CD14-positive monocyte (primary cell): ENCODE measurements at regions not wholly inside any gene's neighbourhood (a gene's known extent, or its start where the extent isn't known, plus 50 kb on each side); places are given as distances from the start of the nearest gene placed in this dataset.

Experiments
- DNase-seq, 3 donors: peaks; one replicate each; pipeline ENCODE4 v3.0.0-alpha.2; 2011 to 2022
- H2AFZ ChIP-seq: 2 replicates; pipeline ENCODE4 v1.6.0; 2012; ENCODE audit warnings: mild to moderate bottlenecking, low read depth, low read length, inconsistent platforms; ENCODE audit not compliant: insufficient read depth, poor library complexity, severe bottlenecking
- H3K27ac ChIP-seq, 2 donors: 1 replicate in 1 of 2; 2 replicates in 1 of 2; pipeline ENCODE4 v1.5.1; 2012 to 2013; ENCODE audit warnings: low read length in 2 of 2, control low read depth in 1 of 2, inconsistent platforms in 1 of 2, low read depth in 1 of 2, mild to moderate bottlenecking in 1 of 2
- H3K27me3 ChIP-seq, 2 donors: one replicate each; pipeline versions ENCODE4 v1.6.0 to v1.6.1; 2011 to 2013; ENCODE audit warnings: low read length in 2 of 2; ENCODE audit not compliant: control insufficient read depth in 2 of 2, insufficient read depth in 2 of 2
- H3K36me3 ChIP-seq, 2 donors: replicated peaks in 1 of 2; 1 replicate in 1 of 2; 2 replicates in 1 of 2; pipeline versions ENCODE4 v1.5.1 to v1.6.1; 2012 to 2013; ENCODE audit warnings: low read length in 2 of 2, control low read depth in 1 of 2, inconsistent platforms in 1 of 2, mild to moderate bottlenecking in 1 of 2; ENCODE audit not compliant: insufficient read depth in 2 of 2, control insufficient read depth in 1 of 2
- H3K4me1 ChIP-seq, 2 donors: 1 replicate in 1 of 2; 2 replicates in 1 of 2; pipeline versions ENCODE4 v1.5.1 to v1.6.1; 2012 to 2013; ENCODE audit warnings: low read length in 2 of 2, control low read depth in 1 of 2, inconsistent platforms in 1 of 2, mild to moderate bottlenecking in 1 of 2, moderate library complexity in 1 of 2; ENCODE audit not compliant: insufficient read depth in 2 of 2, control insufficient read depth in 1 of 2
- H3K4me2 ChIP-seq: replicated peaks from 2 replicates; pipeline ENCODE3; 2012; ENCODE audit warnings: low read length, moderate library complexity, mild to moderate bottlenecking; ENCODE audit not compliant: poor library complexity, severe bottlenecking; ENCODE audit errors: extremely low read depth
- H3K4me3 ChIP-seq, 3 experiments: fragments of 200-600 bp in 1 of 3; sonication (generic) in 1 of 3; replicated peaks in 1 of 3; 1 replicate in 2 of 3; 2 replicates in 1 of 3; pipeline ENCODE4 v1.5.1; 2011 to 2013; ENCODE audit warnings: low read length in 3 of 3, mild to moderate bottlenecking in 3 of 3, control low read depth in 2 of 3, low read depth in 2 of 3, inconsistent platforms in 1 of 3, moderate library complexity in 1 of 3
- H3K79me2 ChIP-seq: 2 replicates; pipeline ENCODE4 v1.6.0; 2012; ENCODE audit warnings: mild to moderate bottlenecking, control low read depth, inconsistent platforms, low read length, moderate library complexity; ENCODE audit not compliant: insufficient read depth
- H3K9ac ChIP-seq: 2 replicates; pipeline ENCODE4 v1.6.0; 2017; ENCODE audit warnings: low read length, mild to moderate bottlenecking; ENCODE audit not compliant: insufficient read depth, poor library complexity, severe bottlenecking
- H3K9me3 ChIP-seq, 2 donors: replicated peaks in 1 of 2; 1 replicate in 1 of 2; 2 replicates in 1 of 2; pipeline versions ENCODE4 v1.5.1 to v1.6.1; 2012 to 2013; ENCODE audit warnings: low read length in 2 of 2, control low read depth in 1 of 2; ENCODE audit not compliant: control insufficient read depth in 1 of 2, insufficient read depth in 1 of 2
- H4K20me1 ChIP-seq: 2 replicates; pipeline ENCODE4 v1.6.0; 2012; ENCODE audit warnings: mild to moderate bottlenecking, low read length, control low read depth, moderate library complexity; ENCODE audit not compliant: insufficient read depth
- H3K27ac Mint-ChIP-seq, 7 donors: one replicate each; pipeline ENCODE4 v1.8.0; 2020; ENCODE audit warnings: mild to moderate bottlenecking in 7 of 7, mixed read lengths in 7 of 7, moderate library complexity in 6 of 7, inconsistent platforms in 2 of 7
- H3K27me3 Mint-ChIP-seq, 3 donors: one replicate each; pipeline ENCODE4 v1.8.0; 2021 to 2022; ENCODE audit warnings: low read depth in 3 of 3, mild to moderate bottlenecking in 3 of 3, mixed read lengths in 3 of 3, moderate library complexity in 3 of 3, inconsistent platforms in 1 of 3
- H3K36me3 Mint-ChIP-seq, 2 donors: one replicate each; pipeline ENCODE4 v1.8.0; 2020; ENCODE audit warnings: mixed read lengths in 2 of 2, inconsistent platforms in 1 of 2, mild to moderate bottlenecking in 1 of 2
- H3K4me1 Mint-ChIP-seq: one replicate; pipeline ENCODE4 v1.8.0; 2020; ENCODE audit warnings: mild to moderate bottlenecking, mixed read lengths
- H3K4me3 Mint-ChIP-seq, 2 donors: one replicate each; pipeline ENCODE4 v1.8.0; 2020; ENCODE audit warnings: mild to moderate bottlenecking in 2 of 2, mixed read lengths in 2 of 2, moderate library complexity in 1 of 2
- H3K9me3 Mint-ChIP-seq, 7 donors: one replicate each; pipeline ENCODE4 v1.8.0; 2020 to 2022; ENCODE audit warnings: mixed read lengths in 7 of 7, mild to moderate bottlenecking in 6 of 7, moderate library complexity in 6 of 7, inconsistent platforms in 2 of 7
- WGBS: methylation state at CpG from one replicate; pipeline ENCODE4 v1.1.5; 2013; ENCODE audit warnings: missing lambda C conversion rate; ENCODE audit not compliant: insufficient coverage; 5-methylcytosine and 5-hydroxymethylcytosine counted together
- intact Hi-C, 2 donors: fragments of 100-400 bp; cut with micrococcal nuclease; formaldehyde crosslinking; loops; one replicate each; pipeline versions ENCODE4 v1.15.0 to v1.15.1; 2023
- TF ChIP-seq, protein P1 (sequence below): fragments of 200-600 bp; IDR thresholded peaks from one replicate; pipeline ENCODE4 v1.8.0; 2022; ENCODE audit warnings: antibody characterized with exemption, mild to moderate bottlenecking

DNA sequence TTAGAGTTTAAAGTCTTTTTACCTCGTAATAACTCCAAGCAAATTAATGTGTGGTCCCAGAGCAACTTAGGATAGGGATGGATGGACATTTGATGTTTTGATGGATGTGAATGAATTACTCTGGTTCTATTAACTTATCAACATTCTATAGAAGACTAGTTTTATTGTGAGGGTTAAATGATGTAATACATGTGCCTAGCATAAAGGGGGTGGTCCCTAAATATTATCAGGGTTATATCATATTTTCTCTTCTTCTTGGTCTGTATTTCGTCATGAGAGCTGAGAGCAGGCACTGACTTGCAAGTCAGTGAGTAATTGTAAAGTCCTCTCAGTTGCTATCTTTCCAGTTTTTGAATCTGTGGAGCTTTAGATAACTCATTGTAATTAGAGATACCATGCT, 219.3 kb downstream of the GATA3 start:
- Mint-ChIP-seq H3K4me3 (no peak overlapping the region), H3K4me1 (no peaks in the 10 kb centered on the region), H3K36me3 (no peaks in the 10 kb centered on the region), H3K27ac (no peak overlapping the region), H3K27me3 (peaks cover 0 to 5% (median 4%) of the 10 kb centered on the region in 3 donors), H3K9me3 (peaks cover 0 to 1% (median 0%) of the 10 kb centered on the region in 7 donors)
- no peak overlapping the region for H2AFZ ChIP-seq
- H3K4me1 ChIP-seq, result no peaks in the 10 kb centered on the region
- no peaks in the 10 kb centered on the region for H3K36me3 ChIP-seq
- H3K9me3 ChIP-seq, result no peaks in the 10 kb centered on the region
- H3K9ac ChIP-seq, result no peak overlapping the region
- intact Hi-C loops, result no loop called here
- H4K20me1 ChIP-seq, result no peaks in the 10 kb centered on the region
- DNase-seq, result no peak
- no peak overlapping the region for H3K4me2 ChIP-seq
- TF ChIP-seq, protein P1, sequence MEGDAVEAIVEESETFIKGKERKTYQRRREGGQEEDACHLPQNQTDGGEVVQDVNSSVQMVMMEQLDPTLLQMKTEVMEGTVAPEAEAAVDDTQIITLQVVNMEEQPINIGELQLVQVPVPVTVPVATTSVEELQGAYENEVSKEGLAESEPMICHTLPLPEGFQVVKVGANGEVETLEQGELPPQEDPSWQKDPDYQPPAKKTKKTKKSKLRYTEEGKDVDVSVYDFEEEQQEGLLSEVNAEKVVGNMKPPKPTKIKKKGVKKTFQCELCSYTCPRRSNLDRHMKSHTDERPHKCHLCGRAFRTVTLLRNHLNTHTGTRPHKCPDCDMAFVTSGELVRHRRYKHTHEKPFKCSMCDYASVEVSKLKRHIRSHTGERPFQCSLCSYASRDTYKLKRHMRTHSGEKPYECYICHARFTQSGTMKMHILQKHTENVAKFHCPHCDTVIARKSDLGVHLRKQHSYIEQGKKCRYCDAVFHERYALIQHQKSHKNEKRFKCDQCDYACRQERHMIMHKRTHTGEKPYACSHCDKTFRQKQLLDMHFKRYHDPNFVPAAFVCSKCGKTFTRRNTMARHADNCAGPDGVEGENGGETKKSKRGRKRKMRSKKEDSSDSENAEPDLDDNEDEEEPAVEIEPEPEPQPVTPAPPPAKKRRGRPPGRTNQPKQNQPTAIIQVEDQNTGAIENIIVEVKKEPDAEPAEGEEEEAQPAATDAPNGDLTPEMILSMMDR, result no peak
- H3K4me3 ChIP-seq, result no peak overlapping the region
- H3K79me2 ChIP-seq, result no peaks in the 10 kb centered on the region
- no CpG with 5 or more reads among the region's 2 CpGs for WGBS
- no peak overlapping the region for H3K27ac ChIP-seq
- no peaks in the 10 kb centered on the region for H3K27me3 ChIP-seq

DNA sequence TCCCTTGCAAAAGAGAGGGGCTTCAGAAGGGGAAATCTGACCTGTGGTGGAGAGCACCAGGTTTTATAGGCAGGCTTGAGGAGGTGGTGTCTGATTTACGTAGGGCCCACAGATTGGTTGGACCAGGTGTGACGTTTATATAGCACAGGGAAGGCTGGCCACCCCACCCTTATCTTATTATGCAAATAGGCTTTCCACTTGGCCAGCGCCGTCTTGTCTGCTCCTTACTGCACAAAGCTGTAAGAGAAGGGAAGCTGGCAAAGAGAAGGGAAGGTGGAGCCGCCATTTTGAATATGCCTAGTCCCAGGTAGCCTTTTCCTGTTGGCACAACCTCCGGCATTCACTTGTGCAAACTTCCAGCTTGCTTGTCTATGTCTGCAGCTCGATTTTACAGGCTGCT, 221.4 kb downstream of the GATA3 start:
- H3K9me3 Mint-ChIP-seq, result peaks cover 0 to 1% (median 0%) of the 10 kb centered on the region in 7 donors
- no peak overlapping the region for H3K4me3 Mint-ChIP-seq
- H3K9ac ChIP-seq, result no peak overlapping the region
- no peaks in the 10 kb centered on the region for H3K36me3 ChIP-seq
- H3K27me3 Mint-ChIP-seq, result peaks cover 1 to 4% (median 4%) of the 10 kb centered on the region in 3 donors
- no peaks in the 10 kb centered on the region for H3K4me1 ChIP-seq
- TF ChIP-seq, protein P1, result no peak
- no peaks in the 10 kb centered on the region for H3K27me3 ChIP-seq
- H4K20me1 ChIP-seq, result no peaks in the 10 kb centered on the region
- H3K79me2 ChIP-seq, result no peaks in the 10 kb centered on the region
- no peak overlapping the region for H3K4me3 ChIP-seq
- no peak for DNase-seq
- H2AFZ ChIP-seq, result no peak overlapping the region
- H3K36me3 Mint-ChIP-seq, result no peaks in the 10 kb centered on the region
- no peaks in the 10 kb centered on the region for H3K9me3 ChIP-seq
- no peak overlapping the region for H3K27ac ChIP-seq
- H3K27ac Mint-ChIP-seq, result no peak overlapping the region
- intact Hi-C loops, result no loop called here
- H3K4me2 ChIP-seq, result no peak overlapping the region
- WGBS, result 100% methylated on average over 2 of the region's 7 CpGs
- no peaks in the 10 kb centered on the region for H3K4me1 Mint-ChIP-seq
